CD14-positive monocyte (primary cell): ENCODE measurements at regions not wholly inside any gene's neighbourhood (a gene's known extent, or its start where the extent isn't known, plus 50 kb on each side); places are given as distances from the start of the nearest gene placed in this dataset.

Source experiments
- DNase-seq, 3 donors: peaks; one replicate each; pipeline ENCODE4 v3.0.0-alpha.2; 2011 to 2022
- H2AFZ ChIP-seq: 2 replicates; pipeline ENCODE4 v1.6.0; 2012; ENCODE audit warnings: mild to moderate bottlenecking, low read depth, low read length, inconsistent platforms; ENCODE audit not compliant: insufficient read depth, poor library complexity, severe bottlenecking
- H3K27ac ChIP-seq, 2 donors: 1 replicate in 1 of 2; 2 replicates in 1 of 2; pipeline ENCODE4 v1.5.1; 2012 to 2013; ENCODE audit warnings: low read length in 2 of 2, control low read depth in 1 of 2, inconsistent platforms in 1 of 2, low read depth in 1 of 2, mild to moderate bottlenecking in 1 of 2
- H3K27me3 ChIP-seq, 2 donors: one replicate each; pipeline versions ENCODE4 v1.6.0 to v1.6.1; 2011 to 2013; ENCODE audit warnings: low read length in 2 of 2; ENCODE audit not compliant: control insufficient read depth in 2 of 2, insufficient read depth in 2 of 2
- H3K36me3 ChIP-seq, 2 donors: replicated peaks in 1 of 2; 1 replicate in 1 of 2; 2 replicates in 1 of 2; pipeline versions ENCODE4 v1.5.1 to v1.6.1; 2012 to 2013; ENCODE audit warnings: low read length in 2 of 2, control low read depth in 1 of 2, inconsistent platforms in 1 of 2, mild to moderate bottlenecking in 1 of 2; ENCODE audit not compliant: insufficient read depth in 2 of 2, control insufficient read depth in 1 of 2
- H3K4me1 ChIP-seq, 2 donors: 1 replicate in 1 of 2; 2 replicates in 1 of 2; pipeline versions ENCODE4 v1.5.1 to v1.6.1; 2012 to 2013; ENCODE audit warnings: low read length in 2 of 2, control low read depth in 1 of 2, inconsistent platforms in 1 of 2, mild to moderate bottlenecking in 1 of 2, moderate library complexity in 1 of 2; ENCODE audit not compliant: insufficient read depth in 2 of 2, control insufficient read depth in 1 of 2
- H3K4me2 ChIP-seq: replicated peaks from 2 replicates; pipeline ENCODE3; 2012; ENCODE audit warnings: low read length, moderate library complexity, mild to moderate bottlenecking; ENCODE audit not compliant: poor library complexity, severe bottlenecking; ENCODE audit errors: extremely low read depth
- H3K4me3 ChIP-seq, 3 experiments: fragments of 200-600 bp in 1 of 3; sonication (generic) in 1 of 3; replicated peaks in 1 of 3; 1 replicate in 2 of 3; 2 replicates in 1 of 3; pipeline ENCODE4 v1.5.1; 2011 to 2013; ENCODE audit warnings: low read length in 3 of 3, mild to moderate bottlenecking in 3 of 3, control low read depth in 2 of 3, low read depth in 2 of 3, inconsistent platforms in 1 of 3, moderate library complexity in 1 of 3
- H3K79me2 ChIP-seq: 2 replicates; pipeline ENCODE4 v1.6.0; 2012; ENCODE audit warnings: mild to moderate bottlenecking, control low read depth, inconsistent platforms, low read length, moderate library complexity; ENCODE audit not compliant: insufficient read depth
- H3K9ac ChIP-seq: 2 replicates; pipeline ENCODE4 v1.6.0; 2017; ENCODE audit warnings: low read length, mild to moderate bottlenecking; ENCODE audit not compliant: insufficient read depth, poor library complexity, severe bottlenecking
- H3K9me3 ChIP-seq, 2 donors: replicated peaks in 1 of 2; 1 replicate in 1 of 2; 2 replicates in 1 of 2; pipeline versions ENCODE4 v1.5.1 to v1.6.1; 2012 to 2013; ENCODE audit warnings: low read length in 2 of 2, control low read depth in 1 of 2; ENCODE audit not compliant: control insufficient read depth in 1 of 2, insufficient read depth in 1 of 2
- H4K20me1 ChIP-seq: 2 replicates; pipeline ENCODE4 v1.6.0; 2012; ENCODE audit warnings: mild to moderate bottlenecking, low read length, control low read depth, moderate library complexity; ENCODE audit not compliant: insufficient read depth
- H3K27ac Mint-ChIP-seq, 7 donors: one replicate each; pipeline ENCODE4 v1.8.0; 2020; ENCODE audit warnings: mild to moderate bottlenecking in 7 of 7, mixed read lengths in 7 of 7, moderate library complexity in 6 of 7, inconsistent platforms in 2 of 7
- H3K27me3 Mint-ChIP-seq, 3 donors: one replicate each; pipeline ENCODE4 v1.8.0; 2021 to 2022; ENCODE audit warnings: low read depth in 3 of 3, mild to moderate bottlenecking in 3 of 3, mixed read lengths in 3 of 3, moderate library complexity in 3 of 3, inconsistent platforms in 1 of 3
- H3K36me3 Mint-ChIP-seq, 2 donors: one replicate each; pipeline ENCODE4 v1.8.0; 2020; ENCODE audit warnings: mixed read lengths in 2 of 2, inconsistent platforms in 1 of 2, mild to moderate bottlenecking in 1 of 2
- H3K4me1 Mint-ChIP-seq: one replicate; pipeline ENCODE4 v1.8.0; 2020; ENCODE audit warnings: mild to moderate bottlenecking, mixed read lengths
- H3K4me3 Mint-ChIP-seq, 2 donors: one replicate each; pipeline ENCODE4 v1.8.0; 2020; ENCODE audit warnings: mild to moderate bottlenecking in 2 of 2, mixed read lengths in 2 of 2, moderate library complexity in 1 of 2
- H3K9me3 Mint-ChIP-seq, 7 donors: one replicate each; pipeline ENCODE4 v1.8.0; 2020 to 2022; ENCODE audit warnings: mixed read lengths in 7 of 7, mild to moderate bottlenecking in 6 of 7, moderate library complexity in 6 of 7, inconsistent platforms in 2 of 7
- WGBS: methylation state at CpG from one replicate; pipeline ENCODE4 v1.1.5; 2013; ENCODE audit warnings: missing lambda C conversion rate; ENCODE audit not compliant: insufficient coverage; 5-methylcytosine and 5-hydroxymethylcytosine counted together
- intact Hi-C, 2 donors: fragments of 100-400 bp; cut with micrococcal nuclease; formaldehyde crosslinking; loops; one replicate each; pipeline versions ENCODE4 v1.15.0 to v1.15.1; 2023
- TF ChIP-seq, protein P1 (sequence below): fragments of 200-600 bp; IDR thresholded peaks from one replicate; pipeline ENCODE4 v1.8.0; 2022; ENCODE audit warnings: antibody characterized with exemption, mild to moderate bottlenecking

DNA sequence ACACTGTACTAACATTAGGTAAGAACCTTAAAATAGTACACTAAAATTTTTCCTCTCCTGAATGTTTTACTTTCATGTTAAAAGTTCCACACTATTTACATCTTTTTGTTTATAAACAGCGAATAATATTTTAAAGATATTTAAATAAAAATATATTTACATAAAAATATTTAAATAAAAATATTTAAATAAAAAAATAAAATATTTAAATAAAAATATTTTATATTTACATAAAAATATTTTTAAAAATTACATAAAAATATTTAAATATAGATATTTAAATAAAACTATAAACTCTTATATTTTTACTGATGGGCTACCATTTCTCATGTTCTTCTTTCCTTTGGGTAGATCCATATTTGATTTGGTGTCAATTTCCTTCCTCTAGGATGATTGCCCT, 619.0 kb downstream of the ANKRD7 start:
- H3K4me2 ChIP-seq = no peak overlapping the region
- TF ChIP-seq, protein P1, sequence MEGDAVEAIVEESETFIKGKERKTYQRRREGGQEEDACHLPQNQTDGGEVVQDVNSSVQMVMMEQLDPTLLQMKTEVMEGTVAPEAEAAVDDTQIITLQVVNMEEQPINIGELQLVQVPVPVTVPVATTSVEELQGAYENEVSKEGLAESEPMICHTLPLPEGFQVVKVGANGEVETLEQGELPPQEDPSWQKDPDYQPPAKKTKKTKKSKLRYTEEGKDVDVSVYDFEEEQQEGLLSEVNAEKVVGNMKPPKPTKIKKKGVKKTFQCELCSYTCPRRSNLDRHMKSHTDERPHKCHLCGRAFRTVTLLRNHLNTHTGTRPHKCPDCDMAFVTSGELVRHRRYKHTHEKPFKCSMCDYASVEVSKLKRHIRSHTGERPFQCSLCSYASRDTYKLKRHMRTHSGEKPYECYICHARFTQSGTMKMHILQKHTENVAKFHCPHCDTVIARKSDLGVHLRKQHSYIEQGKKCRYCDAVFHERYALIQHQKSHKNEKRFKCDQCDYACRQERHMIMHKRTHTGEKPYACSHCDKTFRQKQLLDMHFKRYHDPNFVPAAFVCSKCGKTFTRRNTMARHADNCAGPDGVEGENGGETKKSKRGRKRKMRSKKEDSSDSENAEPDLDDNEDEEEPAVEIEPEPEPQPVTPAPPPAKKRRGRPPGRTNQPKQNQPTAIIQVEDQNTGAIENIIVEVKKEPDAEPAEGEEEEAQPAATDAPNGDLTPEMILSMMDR = no peak

DNA sequence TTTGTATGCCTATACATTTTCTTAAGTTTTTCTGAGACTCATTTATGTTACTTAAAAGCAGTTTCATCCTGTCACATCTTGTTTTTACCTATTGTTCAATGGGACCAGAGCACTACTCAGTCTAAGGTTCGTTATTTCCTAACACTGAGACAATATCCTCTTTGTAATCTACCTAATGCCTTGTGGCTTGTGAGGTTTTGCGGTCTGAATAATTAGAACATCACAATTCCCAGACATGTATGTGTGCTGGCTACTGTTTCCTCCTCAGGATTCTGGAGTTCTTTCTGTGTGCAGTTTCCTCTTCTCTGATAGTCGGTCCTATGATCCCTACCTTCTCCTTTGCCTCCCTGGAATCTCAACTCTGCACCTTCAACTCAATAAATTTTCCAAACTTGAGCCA, 620.2 kb downstream of the ANKRD7 start:
- H3K9ac ChIP-seq = no peak overlapping the region
- Mint-ChIP-seq H3K4me1 (no peaks in the 10 kb centered on the region), H3K27me3 (no peaks in the 10 kb centered on the region), H3K9me3 (peaks cover 0 to 3% (median 0%) of the 10 kb centered on the region in 7 donors), H3K4me3 (no peak overlapping the region), H3K36me3 (no peaks in the 10 kb centered on the region), H3K27ac (no peak overlapping the region)
- H3K27me3 ChIP-seq = no peaks in the 10 kb centered on the region
- no peaks in the 10 kb centered on the region for H3K79me2 ChIP-seq
- H3K36me3 ChIP-seq = no peaks in the 10 kb centered on the region
- H3K9me3 ChIP-seq = no peaks in the 10 kb centered on the region
- DNase-seq = no peak
- TF ChIP-seq, protein P1 = no peak
- intact Hi-C loops = no loop called here
- WGBS = 60% methylated on average over 1 of the region's 3 CpGs
- no peak overlapping the region for H3K27ac ChIP-seq
- no peak overlapping the region for H2AFZ ChIP-seq
- H4K20me1 ChIP-seq = no peaks in the 10 kb centered on the region
- no peak overlapping the region for H3K4me2 ChIP-seq
- no peak overlapping the region for H3K4me3 ChIP-seq
- no peaks in the 10 kb centered on the region for H3K4me1 ChIP-seq

More for the DNA sequence above, 619.0 kb downstream of the ANKRD7 start:
- H3K9me3 ChIP-seq = peaks cover 0 to 3% of the 10 kb centered on the region in 2 donors
- no peak overlapping the region for H3K4me3 Mint-ChIP-seq
- no peaks in the 10 kb centered on the region for H3K79me2 ChIP-seq
- no peak overlapping the region for H3K27ac ChIP-seq
- no peaks in the 10 kb centered on the region for H4K20me1 ChIP-seq
- H3K36me3 Mint-ChIP-seq = no peaks in the 10 kb centered on the region
- H3K9ac ChIP-seq = no peak overlapping the region
- H3K4me1 Mint-ChIP-seq = no peaks in the 10 kb centered on the region
- H3K4me1 ChIP-seq = no peaks in the 10 kb centered on the region
- H3K27me3 Mint-ChIP-seq = no peaks in the 10 kb centered on the region
- DNase-seq = no peak
- H3K9me3 Mint-ChIP-seq = peaks cover 0 to 5% (median 0%) of the 10 kb centered on the region in 7 donors
- no peaks in the 10 kb centered on the region for H3K36me3 ChIP-seq
- no peak overlapping the region for H2AFZ ChIP-seq
- WGBS = no CpG with 5 or more reads among the region's 1 CpG
- no peaks in the 10 kb centered on the region for H3K27me3 ChIP-seq
- H3K4me3 ChIP-seq = no peak overlapping the region
- H3K27ac Mint-ChIP-seq = no peak overlapping the region
- intact Hi-C loops = no loop called here
